Glutamatergic neuron (in vitro differentiated cells): ENCODE measurements at regions not wholly inside any gene's neighbourhood (a gene's known extent, or its start where the extent isn't known, plus 50 kb on each side); places are given as distances from the start of the nearest gene placed in this dataset.

Source experiments
- DNase-seq: peaks from one replicate; pipeline ENCODE4 v3.0.0; 2022
- H3K27ac Mint-ChIP-seq: one replicate; pipeline ENCODE4 v1.8.0; 2020; ENCODE audit warnings: mild to moderate bottlenecking, mixed read lengths, inconsistent platforms; ENCODE audit not compliant: unreplicated experiment
- H3K27me3 Mint-ChIP-seq: one replicate; pipeline ENCODE4 v1.8.0; 2020; ENCODE audit warnings: mild to moderate bottlenecking, moderate library complexity, mixed read lengths, inconsistent platforms; ENCODE audit not compliant: unreplicated experiment
- H3K36me3 Mint-ChIP-seq: one replicate; pipeline ENCODE4 v1.8.0; 2020; ENCODE audit warnings: mild to moderate bottlenecking, mixed read lengths, inconsistent platforms; ENCODE audit not compliant: unreplicated experiment
- H3K4me1 Mint-ChIP-seq: one replicate; pipeline ENCODE4 v1.8.0; 2020; ENCODE audit warnings: mild to moderate bottlenecking, low read depth, mixed read lengths, inconsistent platforms; ENCODE audit not compliant: unreplicated experiment
- H3K4me3 Mint-ChIP-seq: one replicate; pipeline ENCODE4 v1.8.0; 2020; ENCODE audit warnings: mild to moderate bottlenecking, mixed read lengths, inconsistent platforms; ENCODE audit not compliant: unreplicated experiment
- H3K9me3 Mint-ChIP-seq: one replicate; pipeline ENCODE4 v1.8.0; 2020; ENCODE audit warnings: mild to moderate bottlenecking, moderate library complexity, mixed read lengths, inconsistent platforms; ENCODE audit not compliant: unreplicated experiment
- CTCF ChIP-seq: fragments of 200-600 bp; sonication (generic); IDR thresholded peaks from one replicate; pipeline ENCODE4 v1.5.0; 2021; ENCODE audit not compliant: partially characterized antibody, unreplicated experiment

GRCh38 chr18:29184654-29185053 lies 1007.7 kb upstream of the CDH2 start:
- H3K27ac Mint-ChIP-seq: no peak overlapping the region
- H3K4me1 Mint-ChIP-seq: no peaks in the 10 kb centered on the region
- H3K36me3 Mint-ChIP-seq: no peaks in the 10 kb centered on the region
- H3K4me3 Mint-ChIP-seq: no peak overlapping the region
- no peak for TF ChIP-seq CTCF
- H3K9me3 Mint-ChIP-seq: no peaks in the 10 kb centered on the region
- no peaks in the 10 kb centered on the region for H3K27me3 Mint-ChIP-seq
- no peak for DNase-seq

GRCh38 chr18:29181151-29181901 lies 1004.4 kb upstream of the CDH2 start:
- no peaks in the 10 kb centered on the region for H3K9me3 Mint-ChIP-seq
- no peak for TF ChIP-seq CTCF
- H3K4me1 Mint-ChIP-seq: no peaks in the 10 kb centered on the region
- H3K36me3 Mint-ChIP-seq: no peaks in the 10 kb centered on the region
- H3K27me3 Mint-ChIP-seq: no peaks in the 10 kb centered on the region
- H3K4me3 Mint-ChIP-seq: no peak overlapping the region
- DNase-seq: no peak
- H3K27ac Mint-ChIP-seq: no peak overlapping the region

- Mint-ChIP-seq H3K36me3 (no peaks in the 10 kb centered on the region), H3K27ac (no peak overlapping the region), H3K27me3 (peaks cover 1% of the 10 kb centered on the region), H3K9me3 (no peaks in the 10 kb centered on the region), H3K4me1 (peaks cover 6% of the 10 kb centered on the region), H3K4me3 (no peak overlapping the region)
- DNase-seq: no peak
- no peak for TF ChIP-seq CTCF
These were observed 999.8 kb upstream of the CDH2 start for GRCh38 chr18:29176681-29177080.

GRCh38 chr18:29174891-29175290 lies 998.0 kb upstream of the CDH2 start:
- Mint-ChIP-seq H3K9me3 (peaks cover 2% of the 10 kb centered on the region), H3K4me1 (peaks cover 6% of the 10 kb centered on the region), H3K27ac (no peak overlapping the region), H3K36me3 (no peaks in the 10 kb centered on the region), H3K4me3 (no peak overlapping the region), H3K27me3 (peaks cover 2% of the 10 kb centered on the region)
- TF ChIP-seq CTCF: no peak
- DNase-seq: no peak

GRCh38 chr18:29172756-29173067 lies 995.8 kb upstream of the CDH2 start:
- no peak for TF ChIP-seq CTCF
- no peak for DNase-seq
- Mint-ChIP-seq H3K27me3 (peaks cover 2% of the 10 kb centered on the region), H3K9me3 (peaks cover 2% of the 10 kb centered on the region), H3K4me1 (peaks cover 6% of the 10 kb centered on the region), H3K27ac (peak overlapping the region; percentile 49), H3K4me3 (no peak overlapping the region), H3K36me3 (no peaks in the 10 kb centered on the region)
